HCEC 1CT (cell line): ENCODE measurements at regions not wholly inside any gene's neighbourhood (a gene's known extent, or its start where the extent isn't known, plus 50 kb on each side); places are given as distances from the start of the nearest gene placed in this dataset.
A peak's percentile ranks its signal among the peaks of the same experiment; 100 is the strongest.

Experiments
- DNase-seq: peaks from one replicate; pipeline ENCODE4 v3.0.0-alpha.2; 2017

GRCh38 chr3:31008994-31009393 is 114.5 kb upstream of the GADL1 start:
- peak; percentile 36 for DNase-seq

- no peak for DNase-seq
Observed at GRCh38 chr3:31009881-31010280, 115.4 kb upstream of the GADL1 start.

- DNase-seq: peak; percentile 73
Observed at GRCh38 chr3:31010491-31010890, 116.0 kb upstream of the GADL1 start.

- DNase-seq: no peak
Observed at GRCh38 chr3:31011380-31011779, 116.9 kb upstream of the GADL1 start.

GRCh38 chr3:31013090-31013489 is 118.6 kb upstream of the GADL1 start:
- DNase-seq: no peak

- no peak for DNase-seq
Observed at GRCh38 chr3:31013843-31014242, 119.4 kb upstream of the GADL1 start.

- peak; percentile 65 for DNase-seq
Observed at GRCh38 chr3:31014317-31015040, 120.0 kb upstream of the GADL1 start.

- DNase-seq: no peak
Observed at GRCh38 chr3:31016196-31016595, 121.7 kb upstream of the GADL1 start.

GRCh38 chr3:31022716-31023115 is 128.3 kb upstream of the GADL1 start:
- no peak for DNase-seq

GRCh38 chr3:31025541-31025940 is 131.1 kb upstream of the GADL1 start:
- DNase-seq: no peak

GRCh38 chr3:31027191-31027761 is 132.8 kb upstream of the GADL1 start:
- no peak for DNase-seq

GRCh38 chr3:31027914-31028313 is 133.5 kb upstream of the GADL1 start:
- DNase-seq: no peak

GRCh38 chr3:31028766-31029165 is 134.3 kb upstream of the GADL1 start:
- no peak for DNase-seq

- DNase-seq: peak; percentile 18
Observed at GRCh38 chr3:31029706-31030105, 135.2 kb upstream of the GADL1 start.

- no peak for DNase-seq
Observed at GRCh38 chr3:31035681-31036080, 141.2 kb upstream of the GADL1 start.

- DNase-seq: no peak
Observed at GRCh38 chr3:31038086-31038739, 143.8 kb upstream of the GADL1 start.

- DNase-seq: no peak
Observed at GRCh38 chr3:31039145-31039544, 144.7 kb upstream of the GADL1 start.

GRCh38 chr3:31041161-31041978 is 146.9 kb upstream of the GADL1 start:
- peak; percentile 85 for DNase-seq

- DNase-seq: peak; percentile 50
Observed at GRCh38 chr3:31043184-31043819, 148.8 kb upstream of the GADL1 start.

- no peak for DNase-seq
Observed at GRCh38 chr3:31047673-31048072, 153.2 kb upstream of the GADL1 start.

GRCh38 chr3:31048143-31048542 is 153.7 kb upstream of the GADL1 start:
- DNase-seq: peak; percentile 30

- DNase-seq: no peak
Observed at GRCh38 chr3:31050296-31050695, 155.8 kb upstream of the GADL1 start.

- DNase-seq: no peak
Observed at GRCh38 chr3:31051226-31051625, 156.8 kb upstream of the GADL1 start.
